IMR-90 (cell line): ENCODE measurements at regions not wholly inside any gene's neighbourhood (a gene's known extent, or its start where the extent isn't known, plus 50 kb on each side); places are given as distances from the start of the nearest gene placed in this dataset.

Experiments
- ATAC-seq: fragments of 200-7000 bp; cut with Tn5 transposase; 2 replicates; pipeline ENCODE4 v1.9.1; 2020; ENCODE audit warnings: low read depth, mild to moderate bottlenecking, moderate library complexity
- BruUV-seq: library from RNA; stranded (reverse); fragments of 400-500 nt; replicated peaks from 2 replicates; lab custom pipeline; 2021; lab: Mats Ljungman, UMichigan
- CTCF ChIA-PET: fragments of 300-600 bp; formaldehyde crosslinking; extraction: SDS; loops from one replicate; lab custom pipeline; 2021; ENCODE audit warnings: antibody characterized with exemption; lab: Yijun Ruan, JAX
- POLR2A ChIA-PET: fragments of 300-600 bp; sonication (Branson Sonifier 250); formaldehyde crosslinking; loops from one replicate; lab custom pipeline; 2022; ENCODE audit warnings: antibody characterized with exemption; ENCODE audit not compliant: unreplicated experiment; lab: Charles Lee
- DNase-seq: peaks from one replicate; pipeline ENCODE4 v3.0.0; 2013
- H2AFZ ChIP-seq: replicated peaks from 2 replicates; pipeline ENCODE3; 2013; ENCODE audit warnings: low read length, mild to moderate bottlenecking; ENCODE audit not compliant: poor library complexity
- H2AK5ac ChIP-seq: 2 replicates; pipeline ENCODE4 v1.6.1; 2013; ENCODE audit warnings: low read depth, low read length, inconsistent platforms
- H2AK9ac ChIP-seq: replicated peaks from 2 replicates; pipeline ENCODE3; 2013; ENCODE audit warnings: mild to moderate bottlenecking, low read depth, low read length, moderate library complexity; ENCODE audit not compliant: poor library complexity
- H2BK120ac ChIP-seq: 2 replicates; pipeline ENCODE4 v1.6.1; 2013; ENCODE audit warnings: low read depth, low read length, inconsistent platforms
- H2BK15ac ChIP-seq: 3 replicates; pipeline ENCODE4 v1.6.1; 2013; ENCODE audit warnings: low read depth, low read length, inconsistent platforms
- H2BK20ac ChIP-seq: 2 replicates; pipeline ENCODE4 v1.6.1; 2013; ENCODE audit warnings: low read depth, mild to moderate bottlenecking, inconsistent platforms, low read length, moderate library complexity
- H2BK5ac ChIP-seq: 2 replicates; pipeline ENCODE4 v1.6.1; 2013; ENCODE audit warnings: mild to moderate bottlenecking, low read depth, low read length, inconsistent platforms; ENCODE audit not compliant: poor library complexity, severe bottlenecking
- H3K14ac ChIP-seq: replicated peaks from 2 replicates; pipeline ENCODE4 v1.6.1; 2013; ENCODE audit warnings: low read depth, low read length, inconsistent platforms
- H3K18ac ChIP-seq: 2 replicates; pipeline ENCODE4 v1.6.1; 2013; ENCODE audit warnings: low read depth, low read length, control low read depth
- H3K23ac ChIP-seq: 2 replicates; pipeline ENCODE4 v1.6.1; 2013; ENCODE audit warnings: low read depth, low read length, inconsistent platforms
- H3K27ac ChIP-seq: 2 replicates; pipeline ENCODE4 v1.5.1; 2013; ENCODE audit warnings: mild to moderate bottlenecking, control low read depth, low read length; ENCODE audit not compliant: insufficient read depth
- H3K27me3 ChIP-seq: 2 replicates; pipeline ENCODE4 v1.6.1; 2013; ENCODE audit warnings: low read length; ENCODE audit not compliant: control insufficient read depth, insufficient read depth
- H3K36me3 ChIP-seq: 2 replicates; pipeline ENCODE4 v1.6.1; 2013; ENCODE audit warnings: low read length, mixed read lengths; ENCODE audit not compliant: control insufficient read depth, insufficient read depth
- H3K4ac ChIP-seq: 2 replicates; pipeline ENCODE4 v1.6.1; 2013; ENCODE audit warnings: low read depth, low read length, inconsistent platforms
- H3K4me1 ChIP-seq: 2 replicates; pipeline ENCODE4 v1.6.1; 2013; ENCODE audit warnings: low read length, mixed read lengths; ENCODE audit not compliant: control insufficient read depth, insufficient read depth
- H3K4me2 ChIP-seq: 2 replicates; pipeline ENCODE4 v1.6.1; 2013; ENCODE audit warnings: low read depth, mild to moderate bottlenecking, control low read depth, low read length, moderate library complexity
- H3K4me3 ChIP-seq: 2 replicates; pipeline ENCODE4 v1.5.1; 2013; ENCODE audit warnings: low read depth, mild to moderate bottlenecking, control low read depth, low read length, moderate library complexity; ENCODE audit not compliant: insufficient read depth
- H3K56ac ChIP-seq: 2 replicates; pipeline ENCODE4 v1.6.1; 2013; ENCODE audit warnings: low read length, inconsistent platforms; ENCODE audit not compliant: insufficient read depth; ENCODE audit errors: extremely low read depth
- H3K79me1 ChIP-seq, 2 experiments: 2 replicates each; pipeline ENCODE4 v1.6.1; 2013; ENCODE audit warnings: low read length in 2 of 2, inconsistent platforms in 1 of 2, low read depth in 1 of 2
- H3K9ac ChIP-seq: 2 replicates; pipeline ENCODE4 v1.6.1; 2013; ENCODE audit warnings: low read depth, low read length, control low read depth
- H3K9me1 ChIP-seq: 2 replicates; pipeline ENCODE4 v1.6.1; 2013; ENCODE audit warnings: low read length, inconsistent platforms; ENCODE audit not compliant: insufficient read depth
- H3K9me3 ChIP-seq: 2 replicates; pipeline ENCODE4 v1.6.1; 2013; ENCODE audit warnings: low read length; ENCODE audit not compliant: control insufficient read depth, insufficient read depth
- H4K20me1 ChIP-seq: 2 replicates; pipeline ENCODE4 v1.6.1; 2013; ENCODE audit warnings: low read length, inconsistent platforms; ENCODE audit not compliant: insufficient read depth
- H4K5ac ChIP-seq: 2 replicates; pipeline ENCODE4 v1.6.1; 2013; ENCODE audit warnings: mild to moderate bottlenecking, low read depth, low read length, control low read depth
- H4K8ac ChIP-seq, 2 experiments: 2 replicates each; pipeline ENCODE4 v1.6.1; 2013; ENCODE audit warnings: low read depth in 2 of 2, low read length in 2 of 2, control low read depth in 1 of 2, inconsistent platforms in 1 of 2
- H4K91ac ChIP-seq: 2 replicates; pipeline ENCODE4 v1.6.1; 2013; ENCODE audit warnings: low read depth, low read length, inconsistent platforms; ENCODE audit not compliant: insufficient read depth
- BHLHE40 ChIP-seq: fragments of 150-350 bp; IDR thresholded peaks from 2 replicates; pipeline ENCODE4 v1.6.1; 2016; ENCODE audit warnings: mild to moderate bottlenecking, low read depth, low read length
- CEBPB ChIP-seq: IDR thresholded peaks from 2 replicates; pipeline ENCODE4 v1.6.1; 2012; ENCODE audit warnings: low read depth, low read length, improper control_type of control experiment
- CHD1 ChIP-seq: IDR thresholded peaks from 2 replicates; pipeline ENCODE4 v1.6.1; 2012; ENCODE audit warnings: low read depth, low read length, improper control_type of control experiment
- CTCF ChIP-seq: conservative IDR thresholded peaks from 2 replicates; pipeline ENCODE4 v1.5.1; 2012; ENCODE audit warnings: mild to moderate bottlenecking, low read depth, low read length, improper control_type of control experiment
- FOS ChIP-seq: fragments of 150-350 bp; IDR thresholded peaks from 2 replicates; pipeline ENCODE4 v1.6.1; 2016; ENCODE audit warnings: low read depth, low read length
- MAFK ChIP-seq: IDR thresholded peaks from 2 replicates; pipeline ENCODE4 v1.6.1; 2012; ENCODE audit warnings: low read depth, low read length, improper control_type of control experiment
- MAZ ChIP-seq: IDR thresholded peaks from 2 replicates; pipeline ENCODE4 v1.6.1; 2012; ENCODE audit warnings: low read depth, mild to moderate bottlenecking, low read length, improper control_type of control experiment, moderate library complexity, borderline replicate concordance
- MXI1 ChIP-seq: IDR thresholded peaks from 2 replicates; pipeline ENCODE4 v1.6.1; 2012; ENCODE audit warnings: low read depth, mild to moderate bottlenecking, low read length, moderate library complexity, borderline replicate concordance
- NFE2L2 ChIP-seq: fragments of 150-350 bp; IDR thresholded peaks from 2 replicates; pipeline ENCODE4 v1.6.1; 2016; ENCODE audit warnings: low read depth, mild to moderate bottlenecking, low read length
- POLR2A ChIP-seq: IDR thresholded peaks from 2 replicates; pipeline ENCODE4 v1.6.1; 2012; ENCODE audit warnings: mild to moderate bottlenecking, low read depth, low read length
- RAD21 ChIP-seq: IDR thresholded peaks from 2 replicates; pipeline ENCODE4 v1.6.1; 2012; ENCODE audit warnings: low read length, improper control_type of control experiment
- RCOR1 ChIP-seq: IDR thresholded peaks from 2 replicates; pipeline ENCODE4 v1.6.1; 2012; ENCODE audit warnings: mild to moderate bottlenecking, low read length, improper control_type of control experiment; ENCODE audit not compliant: insufficient replicate concordance
- RFX5 ChIP-seq: IDR thresholded peaks from 2 replicates; pipeline ENCODE4 v1.8.0; 2012; ENCODE audit warnings: low read depth, mild to moderate bottlenecking, low read length, moderate library complexity
- SMC3 ChIP-seq: fragments of 150-350 bp; IDR thresholded peaks from 2 replicates; pipeline ENCODE4 v1.6.1; 2016; ENCODE audit warnings: low read depth, mild to moderate bottlenecking, antibody characterized with exemption, low read length, moderate library complexity
- USF2 ChIP-seq: fragments of 150-350 bp; IDR thresholded peaks from 2 replicates; pipeline ENCODE4 v1.6.1; 2017; ENCODE audit warnings: mild to moderate bottlenecking, antibody characterized with exemption, low read length, low read depth
- WGBS, 2 experiments: methylation state at CpG; one replicate each; pipeline versions ENCODE4 v1.1.5 to v1.1.7; 2013; ENCODE audit warnings: missing lambda C conversion rate in 2 of 2; ENCODE audit not compliant: insufficient read length in 1 of 2; ENCODE audit errors: extremely low coverage in 2 of 2; 5-methylcytosine and 5-hydroxymethylcytosine counted together
- dilution Hi-C: fragments of 300-500 bp; cut with HindIII; formaldehyde crosslinking; loops from one replicate; pipeline ENCODE4 v1.14.3; 2018; ENCODE audit warnings: low sequenced_read_pairs; ENCODE audit not compliant: unreplicated experiment
- in situ Hi-C: fragments of 300-500 bp; cut with MboI; formaldehyde crosslinking; loops from 3 replicates; pipeline ENCODE4 v1.14.3; 2019; ENCODE audit warnings: low sequenced_read_pairs, inconsistent platforms, mixed read lengths
- intact Hi-C: fragments of 100-400 bp; cut with micrococcal nuclease; formaldehyde crosslinking; loops from 2 replicates; pipeline ENCODE4 v1.10.0; 2022

- Histone ChIP-seq H4K5ac (no peak overlapping the region), H2AK5ac (no peak overlapping the region), H2BK20ac (no peak overlapping the region), H3K9me1 (peaks cover 8% of the 10 kb centered on the region), H3K4me3 (no peak overlapping the region), H2BK5ac (no peak overlapping the region), H2AK9ac (no peak overlapping the region), H4K91ac (no peak overlapping the region), H4K20me1 (no peaks in the 10 kb centered on the region), H2BK15ac (no peak overlapping the region), H2BK120ac (no peak overlapping the region; the same call in 1 of the 2 replicates), H2AFZ (no peak overlapping the region), H3K36me3 (no peaks in the 10 kb centered on the region), H3K23ac (no peak overlapping the region), H3K14ac (no peak overlapping the region), H3K27ac (no peak overlapping the region), H3K9me3 (no peaks in the 10 kb centered on the region), H3K79me1 (no peaks in the 10 kb centered on the region), H3K56ac (no peak overlapping the region), H3K4ac (no peak overlapping the region), H3K27me3 (peaks cover 5% of the 10 kb centered on the region; the same call in 1 of the 2 replicates), H3K4me2 (no peak overlapping the region), H3K9ac (no peak overlapping the region), H3K4me1 (peaks cover 10% of the 10 kb centered on the region; the same call in 1 of the 2 replicates), H4K8ac (no peak overlapping the region), H3K18ac (no peak overlapping the region)
- ChIA-PET CTCF (no interaction called here), POLR2A (no interaction called here)
- intact Hi-C loops: no loop called here
- TF ChIP-seq NFE2L2 (no peak), MAZ (no peak), CTCF (no peak), RAD21 (no peak), FOS (no peak), CHD1 (no peak), USF2 (no peak), RFX5 (no peak), CEBPB (no peak), BHLHE40 (no peak), SMC3 (no peak), MXI1 (no peak), MAFK (no peak), POLR2A (no peak), RCOR1 (no peak)
- dilution Hi-C loops: no loop called here
- ATAC-seq: no peak
- WGBS, 2 experiments: no CpG with 5 or more reads among the region's 1 CpG
- BruUV-seq: no TSS peak
- DNase-seq: no peak
- in situ Hi-C loops: no loop called here
These were observed 107.7 kb upstream of the USP24 start for GRCh38 chr1:55322842-55323241.
